A549 (cell line): ENCODE measurements at regions not wholly inside any gene's neighbourhood (a gene's known extent, or its start where the extent isn't known, plus 50 kb on each side); places are given as distances from the start of the nearest gene placed in this dataset.

ENCODE experiments used
- ATAC-seq, 2 experiments: fragments of 200-7000 bp in 1 of 2; fragments of >200 bp in 1 of 2; cut with Nextera tagmentation in 1 of 2; cut with Tn5 transposase in 1 of 2; 3 replicates each; pipeline versions ENCODE4 v1.8.0 to v1.9.1; 2018 to 2020; ENCODE audit warnings: mild to moderate bottlenecking in 1 of 2, moderate library complexity in 1 of 2
- CTCF ChIA-PET: fragments of 300-600 bp; sonication (Branson Sonifier 250); formaldehyde crosslinking; extraction: SDS; loops from one replicate; lab custom pipeline; 2021; ENCODE audit warnings: antibody characterized with exemption, inconsistent platforms; lab: Yijun Ruan, JAX
- POLR2A ChIA-PET: fragments of 350-600 bp; formaldehyde crosslinking; extraction: SDS; loops from one replicate; lab custom pipeline; 2021; ENCODE audit warnings: antibody characterized with exemption, inconsistent platforms; lab: Yijun Ruan, JAX
- DNase-seq, 2 experiments: peaks; one replicate each; pipeline versions ENCODE4 v3.0.0 to v3.0.0-alpha.2; 2011 to 2016; ENCODE audit warnings: low read depth in 1 of 2, low spot score in 1 of 2
- FAIRE-seq: peaks from 2 replicates; lab custom pipeline; 2011; peaks lifted over from hg19 to GRCh38; lab: Jason Lieb, UNC
- H3K27ac ChIP-seq, 2 experiments: fragments of >200 bp; sonication (Bioruptor Twin); formaldehyde crosslinking; 3 replicates each; pipeline ENCODE4 v1.5.1; 2016 to 2017
- H3K4me1 ChIP-seq: fragments of >200 bp; sonication (Bioruptor Twin); formaldehyde crosslinking; 3 replicates; pipeline ENCODE4 v1.6.1; 2016
- H3K4me2 ChIP-seq: fragments of >200 bp; sonication (Bioruptor Twin); formaldehyde crosslinking; 3 replicates; pipeline ENCODE4 v1.6.1; 2016
- H3K4me3 ChIP-seq: fragments of >200 bp; sonication (Bioruptor Twin); formaldehyde crosslinking; 3 replicates; pipeline ENCODE4 v1.5.1; 2016
- H3K9me3 ChIP-seq: fragments of >200 bp; sonication (Bioruptor Twin); formaldehyde crosslinking; 3 replicates; pipeline ENCODE4 v1.6.1; 2016
- CBX2 ChIP-seq: fragments of 200-600 bp; sonication (generic); IDR thresholded peaks from 2 replicates; pipeline ENCODE4 v1.6.1; 2016; ENCODE audit warnings: low read depth, mild to moderate bottlenecking, borderline replicate concordance
- HEYL ChIP-seq: fragments of 250-450 bp; sonication (Bioruptor Pico); IDR thresholded peaks from 2 replicates; pipeline ENCODE4 v1.8.0; 2021; ENCODE audit warnings: mild to moderate bottlenecking, moderate library complexity
- HOXB5 ChIP-seq: fragments of 250-450 bp; sonication (Bioruptor Pico); IDR thresholded peaks from 2 replicates; pipeline ENCODE4 v1.5.0; 2020; ENCODE audit warnings: mild to moderate bottlenecking, moderate library complexity
- JUNB ChIP-seq: fragments of >200 bp; sonication (Bioruptor Twin); formaldehyde crosslinking; IDR thresholded peaks from 2 replicates; pipeline ENCODE4 v1.6.1; 2016
- KDM1A ChIP-seq: fragments of 200-600 bp; sonication (generic); IDR thresholded peaks from 2 replicates; pipeline ENCODE4 v1.6.1; 2016; ENCODE audit warnings: low read depth, mild to moderate bottlenecking
- MAZ ChIP-seq: fragments of 150-350 bp; IDR thresholded peaks from 2 replicates; pipeline ENCODE4 v1.6.1; 2014; ENCODE audit warnings: antibody characterized with exemption, low read depth, low read length, borderline replicate concordance
- PBX3 ChIP-seq: IDR thresholded peaks from 2 replicates; pipeline ENCODE4 v1.6.1; 2012
- RAD21 ChIP-seq, 2 experiments: fragments of >200 bp in 1 of 2; sonication (Bioruptor Twin) in 1 of 2; formaldehyde crosslinking in 1 of 2; IDR thresholded peaks in 1 of 2; conservative IDR thresholded peaks in 1 of 2; 2 replicates in 1 of 2; 3 replicates in 1 of 2; pipeline ENCODE4 v1.6.1; 2012 to 2018; ENCODE audit warnings: inconsistent platforms in 1 of 2
- RARB ChIP-seq: fragments of 250-450 bp; sonication (Bioruptor Pico); IDR thresholded peaks from 2 replicates; pipeline ENCODE4 v1.8.0; 2021; ENCODE audit warnings: mild to moderate bottlenecking, moderate library complexity
- RFX5 ChIP-seq: fragments of 450-650 bp; IDR thresholded peaks from 2 replicates; pipeline ENCODE4 v1.7.1; 2014; ENCODE audit warnings: antibody characterized with exemption, mild to moderate bottlenecking, moderate library complexity
- ZNF302 ChIP-seq: fragments of 250-450 bp; sonication (Bioruptor Pico); IDR thresholded peaks from 2 replicates; pipeline ENCODE4 v1.9.0; 2021; ENCODE audit warnings: inconsistent platforms, mild to moderate bottlenecking, moderate library complexity
- WGBS: methylation state at CpG from one replicate; pipeline ENCODE4 v1.1.6; 2017; ENCODE audit errors: missing lambda C conversion rate; 5-methylcytosine and 5-hydroxymethylcytosine counted together
- TF ChIP-seq, protein P1 (sequence below): fragments of 200-600 bp; sonication (generic); IDR thresholded peaks from 2 replicates; pipeline ENCODE4 v1.6.1; 2016; ENCODE audit warnings: antibody characterized with exemption, mild to moderate bottlenecking, moderate library complexity
- TF ChIP-seq, protein P2 (sequence below): fragments of >200 bp; sonication (Bioruptor Twin); formaldehyde crosslinking; IDR thresholded peaks from 3 replicates; pipeline ENCODE4 v1.6.1; 2016

GRCh38 chr11:119780222-119780953, 51.4 kb upstream of the NECTIN1 start:
- ATAC-seq (no peak), DNase-seq (no peak), FAIRE-seq (no peak)
- Histone ChIP-seq H3K4me2 (no peak overlapping the region), H3K4me3 (no peak overlapping the region), H3K4me1 (no peaks in the 10 kb centered on the region), H3K27ac (no peak overlapping the region), H3K9me3 (no peaks in the 10 kb centered on the region)
- WGBS, result 78% methylated on average over 2 of the region's 2 CpGs
- ChIA-PET POLR2A (no interaction called here), CTCF (interaction anchor here (0.6 to 0.9 kb wide), 4 partner anchors 10 to 61 kb away, joined by 3 read pairs; no protein-coding TSS in a partner anchor)
- no peak for TF ChIP-seq PBX3

DNA sequence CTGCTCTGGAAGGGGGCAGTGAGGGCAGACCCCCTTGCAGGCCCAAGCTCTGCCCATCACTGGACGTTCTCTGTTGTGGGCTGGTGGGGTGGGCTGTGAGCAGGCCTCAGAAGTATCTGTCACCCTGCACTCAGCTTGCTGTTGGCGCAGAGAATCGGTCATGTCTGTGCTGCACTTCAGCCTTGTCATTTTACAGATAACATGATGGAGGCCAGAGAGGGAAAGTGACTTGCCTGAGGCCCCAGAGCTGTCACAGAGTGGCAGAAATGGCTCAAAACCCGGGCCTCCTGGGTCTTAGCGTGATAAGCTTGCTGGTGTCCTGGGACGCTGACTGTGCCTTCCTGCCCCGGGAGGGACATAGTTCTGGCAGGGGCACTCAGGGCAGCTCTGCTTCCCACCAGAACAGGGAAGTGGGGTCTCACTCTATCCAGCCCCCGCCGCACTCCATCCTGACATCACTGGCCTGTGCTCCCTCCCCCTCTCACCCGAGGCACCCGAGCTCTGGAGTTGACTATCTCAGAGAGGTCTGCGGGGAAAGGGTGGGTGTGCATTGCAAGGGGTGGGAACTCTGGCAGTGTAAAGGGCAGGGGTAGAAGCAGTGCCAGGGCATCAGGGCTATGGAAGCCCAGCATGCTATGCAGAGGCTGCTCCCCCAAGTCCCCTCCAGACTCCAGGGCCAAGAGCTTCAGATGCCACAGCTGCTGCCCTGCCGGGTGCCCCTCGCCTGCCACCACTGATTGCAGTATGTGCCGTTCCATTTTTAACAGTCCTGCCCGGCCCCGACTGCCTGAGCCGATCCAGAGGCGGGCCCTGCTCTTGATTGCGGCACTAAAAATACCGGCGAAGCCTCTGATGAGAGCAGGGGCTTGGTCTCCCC, 50.4 kb upstream of the NECTIN1 start:
- DNase-seq (no peak), FAIRE-seq (no peak)
- 44% methylated on average over 17 of the region's 22 CpGs for WGBS
- POLR2A ChIA-PET, result no interaction called here
- H3K9me3 ChIP-seq, result no peaks in the 10 kb centered on the region
- no peak overlapping the region for H3K4me3 ChIP-seq
- no peak overlapping the region for H3K27ac ChIP-seq
- no peak overlapping the region for H3K4me2 ChIP-seq
- H3K4me1 ChIP-seq, result no peaks in the 10 kb centered on the region
- TF ChIP-seq HOXB5 (CRISPR knock-in tag) (no peak), MAZ (no peak), ZNF302 (CRISPR knock-in tag) (no peak), HEYL (CRISPR knock-in tag) (no peak), KDM1A (no peak), CBX2 (no peak), RFX5 (no peak), RAD21 (conservative IDR thresholded peaks at IDR 0.05 in 1 of 2, IDR thresholded peaks at IDR 0.05 in 1 of 2) (no peak), JUNB (no peak), RARB (CRISPR knock-in tag) (no peak)
- TF ChIP-seq, protein P1, sequence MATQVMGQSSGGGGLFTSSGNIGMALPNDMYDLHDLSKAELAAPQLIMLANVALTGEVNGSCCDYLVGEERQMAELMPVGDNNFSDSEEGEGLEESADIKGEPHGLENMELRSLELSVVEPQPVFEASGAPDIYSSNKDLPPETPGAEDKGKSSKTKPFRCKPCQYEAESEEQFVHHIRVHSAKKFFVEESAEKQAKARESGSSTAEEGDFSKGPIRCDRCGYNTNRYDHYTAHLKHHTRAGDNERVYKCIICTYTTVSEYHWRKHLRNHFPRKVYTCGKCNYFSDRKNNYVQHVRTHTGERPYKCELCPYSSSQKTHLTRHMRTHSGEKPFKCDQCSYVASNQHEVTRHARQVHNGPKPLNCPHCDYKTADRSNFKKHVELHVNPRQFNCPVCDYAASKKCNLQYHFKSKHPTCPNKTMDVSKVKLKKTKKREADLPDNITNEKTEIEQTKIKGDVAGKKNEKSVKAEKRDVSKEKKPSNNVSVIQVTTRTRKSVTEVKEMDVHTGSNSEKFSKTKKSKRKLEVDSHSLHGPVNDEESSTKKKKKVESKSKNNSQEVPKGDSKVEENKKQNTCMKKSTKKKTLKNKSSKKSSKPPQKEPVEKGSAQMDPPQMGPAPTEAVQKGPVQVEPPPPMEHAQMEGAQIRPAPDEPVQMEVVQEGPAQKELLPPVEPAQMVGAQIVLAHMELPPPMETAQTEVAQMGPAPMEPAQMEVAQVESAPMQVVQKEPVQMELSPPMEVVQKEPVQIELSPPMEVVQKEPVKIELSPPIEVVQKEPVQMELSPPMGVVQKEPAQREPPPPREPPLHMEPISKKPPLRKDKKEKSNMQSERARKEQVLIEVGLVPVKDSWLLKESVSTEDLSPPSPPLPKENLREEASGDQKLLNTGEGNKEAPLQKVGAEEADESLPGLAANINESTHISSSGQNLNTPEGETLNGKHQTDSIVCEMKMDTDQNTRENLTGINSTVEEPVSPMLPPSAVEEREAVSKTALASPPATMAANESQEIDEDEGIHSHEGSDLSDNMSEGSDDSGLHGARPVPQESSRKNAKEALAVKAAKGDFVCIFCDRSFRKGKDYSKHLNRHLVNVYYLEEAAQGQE, result no peak
- TF ChIP-seq, protein P2, sequence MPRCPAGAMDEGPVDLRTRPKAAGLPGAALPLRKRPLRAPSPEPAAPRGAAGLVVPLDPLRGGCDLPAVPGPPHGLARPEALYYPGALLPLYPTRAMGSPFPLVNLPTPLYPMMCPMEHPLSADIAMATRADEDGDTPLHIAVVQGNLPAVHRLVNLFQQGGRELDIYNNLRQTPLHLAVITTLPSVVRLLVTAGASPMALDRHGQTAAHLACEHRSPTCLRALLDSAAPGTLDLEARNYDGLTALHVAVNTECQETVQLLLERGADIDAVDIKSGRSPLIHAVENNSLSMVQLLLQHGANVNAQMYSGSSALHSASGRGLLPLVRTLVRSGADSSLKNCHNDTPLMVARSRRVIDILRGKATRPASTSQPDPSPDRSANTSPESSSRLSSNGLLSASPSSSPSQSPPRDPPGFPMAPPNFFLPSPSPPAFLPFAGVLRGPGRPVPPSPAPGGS, result no peak
- TF ChIP-seq, all 56 proteins: peak for 0
- no peak for ATAC-seq
- CTCF ChIA-PET, result interaction anchor here (0.8 to 1.3 kb wide), 3 partner anchors 9 to 51 kb away, joined by 3 to 4 read pairs (median 3); partner anchors contain the start of gene NECTIN1
